Activated CD4-positive, alpha-beta T cell treated with anti-CD3 and anti-CD28 coated beads, Interleukin-2, amount 50 U/mL, for 1 hour (primary cell): ENCODE measurements at regions not wholly inside any gene's neighbourhood (a gene's known extent, or its start where the extent isn't known, plus 50 kb on each side); places are given as distances from the start of the nearest gene placed in this dataset.

Experiments
- DNase-seq: peaks from one replicate; pipeline ENCODE4 v3.0.0-alpha.2; 2020

GRCh38 chr5:117463881-117464570 lies 889.4 kb upstream of the SEMA6A start:
- no peak for DNase-seq

- DNase-seq = no peak
Measured at GRCh38 chr5:117461966-117462365, 887.3 kb upstream of the SEMA6A start.

- DNase-seq = no peak
Measured at GRCh38 chr5:117461403-117461802, 886.8 kb upstream of the SEMA6A start.

- DNase-seq = no peak
Measured at GRCh38 chr5:117457656-117458055, 883.0 kb upstream of the SEMA6A start.

GRCh38 chr5:117456866-117457470 lies 882.3 kb upstream of the SEMA6A start:
- no peak for DNase-seq

GRCh38 chr5:117455236-117456233 lies 880.9 kb upstream of the SEMA6A start:
- DNase-seq = no peak

GRCh38 chr5:117454716-117455212 lies 880.1 kb upstream of the SEMA6A start:
- DNase-seq = peak; percentile 29

- no peak for DNase-seq
Measured at GRCh38 chr5:117436846-117437245, 862.2 kb upstream of the SEMA6A start.

- no peak for DNase-seq
Measured at GRCh38 chr5:117435203-117435602, 860.6 kb upstream of the SEMA6A start.

GRCh38 chr5:117434254-117434653 lies 859.6 kb upstream of the SEMA6A start:
- DNase-seq = no peak

GRCh38 chr5:117433818-117434217 lies 859.2 kb upstream of the SEMA6A start:
- no peak for DNase-seq

GRCh38 chr5:117431091-117431490 lies 856.5 kb upstream of the SEMA6A start:
- DNase-seq = no peak

GRCh38 chr5:117425163-117425562 lies 850.5 kb upstream of the SEMA6A start:
- DNase-seq = no peak

- DNase-seq = no peak
Measured at GRCh38 chr5:117424559-117424958, 849.9 kb upstream of the SEMA6A start.

- no peak for DNase-seq
Measured at GRCh38 chr5:117417501-117417900, 842.9 kb upstream of the SEMA6A start.

- no peak for DNase-seq
Measured at GRCh38 chr5:117414926-117415325, 840.3 kb upstream of the SEMA6A start.

GRCh38 chr5:117411701-117412100 lies 837.1 kb upstream of the SEMA6A start:
- no peak for DNase-seq

- DNase-seq = no peak
Measured at GRCh38 chr5:117405197-117405596, 830.6 kb upstream of the SEMA6A start.

GRCh38 chr5:117394506-117395157 lies 820.0 kb upstream of the SEMA6A start:
- DNase-seq = no peak

GRCh38 chr5:117393125-117393524 lies 818.5 kb upstream of the SEMA6A start:
- DNase-seq = no peak

- no peak for DNase-seq
Measured at GRCh38 chr5:117380316-117380715, 805.7 kb upstream of the SEMA6A start.

GRCh38 chr5:117379521-117379920 lies 804.9 kb upstream of the SEMA6A start:
- DNase-seq = no peak

GRCh38 chr5:117376748-117377147 lies 802.1 kb upstream of the SEMA6A start:
- no peak for DNase-seq
